IPS-11a (cell line): ENCODE measurements at regions not wholly inside any gene's neighbourhood (a gene's known extent, or its start where the extent isn't known, plus 50 kb on each side); places are given as distances from the start of the nearest gene placed in this dataset.

Experiments used
- H3K4me3 ChIP-seq: one replicate; pipeline ENCODE4 v1.5.1; 2013; ENCODE audit warnings: low read depth, low read length, control low read depth

GRCh38 chr14:62138593-62138992 is 376.4 kb downstream of the SNAPC1 start:
- H3K4me3 ChIP-seq: no peak overlapping the region

GRCh38 chr14:62141139-62141538 is 378.9 kb downstream of the SNAPC1 start:
- H3K4me3 ChIP-seq: no peak overlapping the region

- no peak overlapping the region for H3K4me3 ChIP-seq
Measured at GRCh38 chr14:62143245-62143644, 381.0 kb downstream of the SNAPC1 start.

DNA sequence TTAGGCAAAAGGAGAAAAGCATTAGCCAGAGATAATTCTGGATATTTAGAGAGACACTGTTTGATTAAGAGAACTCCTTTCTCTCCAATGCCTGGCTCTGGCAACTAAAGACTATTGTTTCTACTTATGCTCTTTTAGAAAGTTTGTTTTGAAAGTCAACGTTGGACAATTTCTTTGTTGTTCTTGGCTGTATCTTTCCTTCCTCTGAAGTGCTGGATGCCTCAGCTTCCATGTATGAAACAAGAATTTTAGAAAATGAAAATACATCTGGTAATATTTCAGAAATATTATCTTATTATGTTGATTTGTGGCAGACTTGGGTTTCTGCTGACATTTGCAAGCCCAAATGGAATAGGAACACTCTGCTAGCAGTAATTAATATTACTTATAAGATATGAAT is 382.6 kb downstream of the SNAPC1 start:
- H3K4me3 ChIP-seq: no peak overlapping the region

DNA sequence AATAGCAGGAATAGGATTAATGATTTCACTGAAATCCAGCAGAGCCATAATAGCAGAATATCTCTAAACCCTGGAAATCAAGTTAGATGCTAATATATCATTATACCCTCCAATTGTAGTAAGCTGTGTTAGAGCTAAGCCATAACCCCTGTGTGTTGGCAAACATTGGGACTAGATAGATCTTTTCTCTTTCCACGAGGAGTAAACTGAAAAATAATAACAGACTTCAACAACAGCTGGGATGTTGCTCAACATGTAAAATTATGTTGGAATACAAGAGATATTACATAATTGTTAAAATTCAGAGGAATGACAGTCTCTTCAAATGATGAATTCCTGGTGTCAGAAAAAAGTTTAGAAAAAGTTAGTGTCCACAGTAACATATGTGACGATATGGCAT is 383.8 kb downstream of the SNAPC1 start:
- no peak overlapping the region for H3K4me3 ChIP-seq

GRCh38 chr14:62156052-62156451 is 393.8 kb downstream of the SNAPC1 start:
- no peak overlapping the region for H3K4me3 ChIP-seq

- no peak overlapping the region for H3K4me3 ChIP-seq
Measured at GRCh38 chr14:62158779-62159178, 396.6 kb downstream of the SNAPC1 start.

- no peak overlapping the region for H3K4me3 ChIP-seq
Measured at GRCh38 chr14:62159314-62159713, 397.1 kb downstream of the SNAPC1 start.

GRCh38 chr14:62162998-62163589 is 400.9 kb downstream of the SNAPC1 start:
- H3K4me3 ChIP-seq: no peak overlapping the region

GRCh38 chr14:62168564-62169155 is 406.4 kb downstream of the SNAPC1 start:
- H3K4me3 ChIP-seq: no peak overlapping the region

DNA sequence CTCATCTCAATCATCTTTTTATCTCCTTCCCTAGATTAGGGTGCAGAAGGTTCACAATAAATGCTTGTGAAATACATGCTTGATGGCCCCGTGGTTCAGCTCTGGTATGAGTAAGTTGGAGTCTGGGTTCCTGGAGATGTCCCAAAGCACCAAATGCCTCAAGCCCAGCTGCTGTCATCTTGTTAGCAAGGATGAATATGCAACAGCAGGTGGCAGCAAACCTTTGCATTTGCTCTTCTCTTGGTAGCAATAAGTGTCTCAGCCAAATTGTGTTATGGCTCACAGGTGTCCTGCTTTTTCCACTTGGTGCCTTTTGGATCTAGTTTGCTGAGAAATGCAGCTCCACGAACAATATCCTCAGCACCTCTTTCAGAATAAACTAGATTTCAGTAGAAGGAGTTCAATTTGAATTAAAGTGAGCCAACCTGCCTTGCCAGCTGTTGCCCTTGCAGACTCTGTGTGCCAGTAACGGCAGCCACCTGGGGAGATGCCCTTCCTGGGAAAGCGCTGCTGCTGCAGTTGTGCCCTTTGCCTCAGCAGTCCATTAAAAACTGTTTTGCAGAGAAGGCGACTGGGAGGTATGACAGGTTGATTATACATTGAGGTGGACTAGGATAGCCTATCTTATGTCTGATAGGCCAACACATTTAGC is 417.3 kb downstream of the SNAPC1 start:
- no peak overlapping the region for H3K4me3 ChIP-seq

- no peak overlapping the region for H3K4me3 ChIP-seq
Measured at GRCh38 chr14:62181591-62181990, 419.4 kb downstream of the SNAPC1 start.

- no peak overlapping the region for H3K4me3 ChIP-seq
Measured at GRCh38 chr14:62185078-62185477, 422.9 kb downstream of the SNAPC1 start.

- H3K4me3 ChIP-seq: no peak overlapping the region
Measured at GRCh38 chr14:62187265-62187664, 425.0 kb downstream of the SNAPC1 start.

DNA sequence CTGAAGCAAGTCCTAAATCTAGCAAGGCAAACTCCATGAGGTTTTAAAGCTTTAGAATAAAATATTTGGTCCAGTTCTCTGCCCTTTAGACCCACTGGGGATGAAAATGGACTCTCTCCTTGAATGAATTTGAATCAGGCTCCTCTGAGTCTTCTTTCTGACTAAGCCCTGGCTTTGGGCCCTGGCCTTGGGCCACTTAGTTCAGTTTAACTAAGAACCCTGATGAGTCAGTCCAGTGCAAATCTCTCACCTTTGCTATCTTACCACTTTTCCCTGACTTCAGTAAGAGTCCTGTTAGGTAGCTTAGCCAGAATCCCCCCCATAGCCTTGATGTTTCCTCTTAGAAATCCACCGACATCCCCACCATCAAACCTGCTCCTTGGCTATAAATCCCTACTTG is 427.5 kb downstream of the SNAPC1 start:
- no peak overlapping the region for H3K4me3 ChIP-seq

DNA sequence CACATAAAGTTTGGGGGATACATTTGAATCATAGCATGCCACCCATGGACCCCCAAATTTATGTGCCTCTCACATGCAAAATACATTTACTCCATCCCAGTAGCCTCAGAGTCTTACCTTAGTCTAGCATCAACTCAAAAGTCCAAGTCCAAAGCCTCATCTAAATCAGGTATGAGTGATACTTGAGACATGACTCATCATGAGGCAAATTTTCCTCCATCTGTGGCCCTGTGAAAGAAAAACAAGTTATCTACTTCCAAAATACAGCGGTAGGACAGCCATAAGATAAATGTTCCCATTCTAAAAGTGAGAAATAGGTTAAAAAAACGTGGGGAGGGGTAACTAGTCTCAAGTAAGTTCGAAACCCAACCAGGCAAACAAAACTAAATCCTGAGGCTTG is 444.2 kb downstream of the SNAPC1 start:
- H3K4me3 ChIP-seq: no peak overlapping the region

GRCh38 chr14:62209287-62209899 is 447.2 kb downstream of the SNAPC1 start:
- no peak overlapping the region for H3K4me3 ChIP-seq

DNA sequence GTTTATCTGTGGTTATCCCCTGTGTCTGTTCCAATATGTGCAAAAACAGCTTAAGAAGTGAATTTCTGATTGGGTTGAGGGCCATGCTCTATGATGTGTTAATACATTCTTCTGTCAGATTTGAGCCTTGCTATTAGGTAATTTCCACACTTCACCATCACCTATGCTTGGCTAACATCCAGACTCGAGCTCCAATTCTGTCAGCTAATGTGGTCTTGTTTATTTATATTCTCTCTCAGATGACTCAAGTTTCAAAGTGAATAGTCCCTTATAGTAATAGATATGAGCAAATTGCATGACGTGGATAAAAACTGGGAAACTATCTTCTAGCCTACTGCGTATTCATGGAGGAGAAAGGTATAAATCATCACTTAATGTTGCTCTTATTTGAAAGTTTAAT is 451.3 kb downstream of the SNAPC1 start:
- no peak overlapping the region for H3K4me3 ChIP-seq

DNA sequence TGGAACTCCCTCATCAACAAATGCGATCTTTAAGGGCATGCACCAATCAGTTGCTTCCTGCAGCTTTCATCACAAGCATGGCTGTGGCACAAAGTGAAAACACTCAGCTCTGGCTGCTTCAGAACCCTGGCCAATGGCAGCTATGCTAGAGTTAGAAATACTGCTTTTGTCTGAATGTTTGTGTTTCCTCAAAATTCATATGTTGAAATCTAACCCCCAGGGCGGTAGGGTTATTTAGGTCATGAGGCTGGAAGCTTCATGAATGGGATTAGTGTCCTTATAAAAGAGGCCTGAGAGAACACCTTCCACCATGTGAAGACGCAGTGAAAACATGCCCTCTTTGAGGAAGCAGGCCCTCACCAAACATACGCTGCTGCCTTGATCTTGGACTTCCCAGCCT is 453.9 kb downstream of the SNAPC1 start:
- H3K4me3 ChIP-seq: no peak overlapping the region

DNA sequence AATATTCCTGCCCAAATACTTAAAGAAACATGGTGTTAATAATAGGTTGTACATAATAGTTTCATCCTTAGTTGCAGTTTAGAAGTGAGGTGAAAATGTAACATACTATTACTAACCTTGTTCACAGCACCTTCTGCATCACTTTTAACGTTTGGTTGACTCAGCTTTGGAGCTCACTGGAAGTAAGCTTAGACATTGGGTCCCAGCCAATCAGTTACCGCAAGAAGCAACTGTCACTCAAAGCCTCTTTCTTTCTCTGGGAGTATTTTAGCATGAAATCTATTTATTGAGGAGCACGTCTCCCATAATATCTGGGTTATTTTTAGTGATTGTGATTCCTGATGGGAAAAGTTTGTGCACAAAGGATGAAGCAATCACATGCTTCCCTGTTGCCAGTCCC is 472.6 kb downstream of the SNAPC1 start:
- H3K4me3 ChIP-seq: no peak overlapping the region

- H3K4me3 ChIP-seq: no peak overlapping the region
Measured at GRCh38 chr14:62244221-62244620, 482.0 kb downstream of the SNAPC1 start.

DNA sequence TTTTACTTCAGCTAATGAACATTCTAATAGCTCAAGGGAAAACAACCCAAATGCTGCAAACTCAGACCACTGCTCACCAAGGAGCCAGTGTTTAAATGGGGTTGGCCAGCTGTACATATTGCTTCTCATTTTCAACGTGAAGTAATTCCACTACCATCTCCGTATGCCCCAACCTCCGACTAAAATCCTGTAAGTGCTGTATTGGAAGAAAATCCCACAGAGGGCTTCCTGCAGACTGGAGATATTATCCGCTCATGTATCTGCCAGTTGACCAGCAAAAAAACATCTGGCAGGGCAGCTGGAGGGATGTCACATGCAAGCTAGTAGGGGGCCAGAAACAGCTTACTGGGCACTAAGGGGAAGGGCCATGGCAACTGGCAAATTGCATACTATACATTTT is 485.0 kb downstream of the SNAPC1 start:
- H3K4me3 ChIP-seq: no peak overlapping the region
